IPS-15b (cell line): ENCODE measurements at regions not wholly inside any gene's neighbourhood (a gene's known extent, or its start where the extent isn't known, plus 50 kb on each side); places are given as distances from the start of the nearest gene placed in this dataset.

Experiments
- H3K27me3 ChIP-seq: one replicate; pipeline ENCODE4 v1.6.1; 2013; ENCODE audit warnings: low read length; ENCODE audit not compliant: control insufficient read depth, insufficient read depth
- H3K36me3 ChIP-seq: one replicate; pipeline ENCODE4 v1.6.1; 2013; ENCODE audit warnings: low read length; ENCODE audit not compliant: control insufficient read depth, insufficient read depth
- H3K4me1 ChIP-seq: one replicate; pipeline ENCODE4 v1.6.1; 2013; ENCODE audit warnings: mild to moderate bottlenecking, low read length; ENCODE audit not compliant: control insufficient read depth, insufficient read depth
- H3K4me3 ChIP-seq: one replicate; pipeline ENCODE4 v1.5.1; 2013; ENCODE audit warnings: low read depth, low read length
- H3K9ac ChIP-seq: one replicate; pipeline ENCODE4 v1.6.1; 2013; ENCODE audit warnings: low read depth, mild to moderate bottlenecking, low read length
- H3K9me3 ChIP-seq: one replicate; pipeline ENCODE4 v1.6.1; 2013; ENCODE audit warnings: mild to moderate bottlenecking, low read length; ENCODE audit not compliant: control insufficient read depth, insufficient read depth

- Histone ChIP-seq H3K27me3 (peaks cover 3% of the 10 kb centered on the region), H3K4me3 (no peak overlapping the region), H3K9ac (no peak overlapping the region), H3K9me3 (no peaks in the 10 kb centered on the region), H3K36me3 (no peaks in the 10 kb centered on the region), H3K4me1 (peaks cover 4% of the 10 kb centered on the region)
These were observed 59.7 kb upstream of the TRPC7 start for GRCh38 chr5:136424835-136425584.

DNA sequence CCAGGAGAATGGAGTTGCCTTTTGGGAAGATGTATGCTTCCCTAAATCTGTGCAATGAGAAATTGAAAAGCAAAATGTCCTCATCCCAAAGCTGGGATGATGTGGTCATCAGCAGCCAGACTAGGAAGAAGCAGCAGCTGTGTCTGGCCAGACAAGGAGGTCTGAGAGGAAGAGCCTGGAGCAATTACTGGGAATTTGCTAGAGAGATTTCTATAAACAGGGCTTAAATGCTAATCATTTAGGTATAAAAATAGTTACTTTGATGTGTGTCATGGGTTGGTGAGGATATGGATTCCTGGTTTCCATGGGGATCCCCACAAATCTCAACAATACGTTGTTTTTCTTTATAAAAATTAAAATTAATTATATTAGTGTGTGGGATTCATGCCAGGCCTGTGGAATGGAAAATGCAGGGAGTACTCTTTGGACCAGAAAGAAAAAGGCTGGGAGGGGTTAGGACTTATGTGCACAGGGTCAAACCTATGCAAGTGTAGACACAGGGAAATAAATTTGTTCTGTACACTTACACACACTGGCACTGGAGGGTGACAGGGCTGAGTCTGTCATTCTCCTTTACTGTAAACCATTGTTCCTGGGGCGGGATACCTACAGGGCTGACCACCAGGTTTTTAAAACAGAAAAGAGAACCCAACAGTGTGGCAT, 58.7 kb upstream of the TRPC7 start:
- Histone ChIP-seq H3K4me3 (no peak overlapping the region), H3K36me3 (no peaks in the 10 kb centered on the region), H3K4me1 (peaks cover 4% of the 10 kb centered on the region), H3K9ac (no peak overlapping the region), H3K27me3 (peaks cover 6% of the 10 kb centered on the region), H3K9me3 (no peaks in the 10 kb centered on the region)

- Histone ChIP-seq H3K9ac (no peak overlapping the region), H3K36me3 (no peaks in the 10 kb centered on the region), H3K27me3 (peaks cover 8% of the 10 kb centered on the region), H3K9me3 (no peaks in the 10 kb centered on the region), H3K4me3 (no peak overlapping the region), H3K4me1 (peaks cover 4% of the 10 kb centered on the region)
These were observed 55.0 kb upstream of the TRPC7 start for GRCh38 chr5:136420168-136420898.

DNA sequence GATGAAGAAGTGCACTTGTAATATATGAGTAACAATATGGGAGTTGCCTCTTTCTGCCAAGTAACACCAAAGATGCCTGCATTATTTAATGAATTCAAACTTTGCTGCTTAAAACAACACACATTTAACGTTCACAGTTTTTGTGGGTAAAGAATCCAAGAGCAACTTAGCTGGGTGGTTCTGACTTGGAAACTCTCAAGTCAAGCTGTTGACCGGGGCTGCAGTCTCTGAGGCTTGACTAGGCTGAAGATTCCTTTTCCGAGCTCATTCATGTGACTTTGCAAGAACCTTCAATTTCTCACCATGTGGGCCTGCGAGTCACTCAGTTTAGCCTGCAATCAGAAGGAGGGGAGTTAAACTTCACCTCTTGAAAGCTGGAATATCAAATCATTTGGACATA, 53.0 kb upstream of the TRPC7 start:
- H3K9ac ChIP-seq = no peak overlapping the region
- H3K9me3 ChIP-seq = no peaks in the 10 kb centered on the region
- H3K4me1 ChIP-seq = peaks cover 4% of the 10 kb centered on the region
- H3K4me3 ChIP-seq = no peak overlapping the region
- H3K27me3 ChIP-seq = peaks cover 8% of the 10 kb centered on the region
- no peaks in the 10 kb centered on the region for H3K36me3 ChIP-seq
